ENCODE measurements at regions not wholly inside any gene's neighbourhood (a gene's known extent, or its start where the extent isn't known, plus 50 kb on each side); places are given as distances from the start of the nearest gene placed in this dataset.

GRCh38 chr18:37853706-37854105 lies 288.1 kb upstream of the CELF4 start (continued):
- no peak for TF ChIP-seq JUN (IDR thresholded peaks at IDR 0.05; ENCODE audit: low read depth, low read length)
- no peak for TF ChIP-seq BCL11A (IDR thresholded peaks at IDR 0.05; ENCODE audit: low read depth in 2 of 2, low read length in 2 of 2)
- TF ChIP-seq TEAD4 (IDR thresholded peaks at IDR 0.05; ENCODE audit: low read depth, low read length), result no peak
- no peak for TF ChIP-seq EP300 (IDR thresholded peaks at IDR 0.05; ENCODE audit: borderline replicate concordance in 1 of 2, low read depth in 2 of 2, low read length in 2 of 2)
- TF ChIP-seq NRF1 (IDR thresholded peaks at IDR 0.05; ENCODE audit: low read depth, low read length), result no peak
- no peak for TF ChIP-seq NANOG (IDR thresholded peaks at IDR 0.05; ENCODE audit: insufficient read depth, low read depth, low read length, poor library complexity, severe bottlenecking)

Measured in H1 (cell line).